Panc1 (cell line): ENCODE measurements at regions not wholly inside any gene's neighbourhood (a gene's known extent, or its start where the extent isn't known, plus 50 kb on each side); places are given as distances from the start of the nearest gene placed in this dataset.

ENCODE experiments used
- ATAC-seq: fragments of 200-7000 bp; cut with Tn5 transposase; 2 replicates; pipeline ENCODE4 v1.9.1; 2020; ENCODE audit warnings: mild to moderate bottlenecking, moderate library complexity
- BruUV-seq: library from RNA; stranded (reverse); fragments of 400-500 nt; replicated peaks from 2 replicates; lab custom pipeline; 2021; lab: Mats Ljungman, UMichigan
- CTCF ChIA-PET: fragments of 300-600 bp; sonication (Branson Sonifier 250); formaldehyde crosslinking; loops from one replicate; lab custom pipeline; 2022; ENCODE audit warnings: antibody characterized with exemption; lab: Charles Lee
- POLR2A ChIA-PET: fragments of 300-600 bp; sonication (Branson Sonifier 250); formaldehyde crosslinking; loops from one replicate; lab custom pipeline; 2022; ENCODE audit warnings: antibody characterized with exemption; lab: Charles Lee
- DNase-seq: peaks from one replicate; pipeline ENCODE4 v3.0.0-alpha.2; 2010; ENCODE audit warnings: low read depth, low spot score
- H3K27ac ChIP-seq: 2 replicates; pipeline ENCODE4 v1.5.1; 2011; ENCODE audit warnings: mild to moderate bottlenecking, low read length, inconsistent platforms
- H3K27me3 ChIP-seq: fragments of 200-500 bp; sonication (Bioruptor generic); 2 replicates; pipeline ENCODE4 v1.6.0; 2014; ENCODE audit warnings: low read length, inconsistent platforms; ENCODE audit not compliant: control insufficient read depth, insufficient read depth
- H3K36me3 ChIP-seq: fragments of 200-500 bp; sonication (Bioruptor generic); 2 replicates; pipeline ENCODE4 v1.5.1; 2014; ENCODE audit warnings: inconsistent platforms, mild to moderate bottlenecking, low read length, moderate library complexity; ENCODE audit not compliant: control insufficient read depth, insufficient read depth
- H3K4me1 ChIP-seq: 2 replicates; pipeline ENCODE4 v1.5.1; 2011; ENCODE audit warnings: inconsistent platforms, mild to moderate bottlenecking, low read length, moderate library complexity; ENCODE audit not compliant: control insufficient read depth, insufficient read depth
- H3K4me3 ChIP-seq, 2 experiments: 2 replicates each; pipeline ENCODE4 v1.5.1; 2011 to 2012; ENCODE audit warnings: low read depth in 2 of 2, low read length in 2 of 2, mild to moderate bottlenecking in 2 of 2, inconsistent platforms in 1 of 2, moderate library complexity in 1 of 2
- H3K9me3 ChIP-seq: fragments of 200-500 bp; sonication (Bioruptor generic); 2 replicates; pipeline ENCODE4 v1.5.1; 2014; ENCODE audit warnings: low read depth, mild to moderate bottlenecking, inconsistent platforms, low read length, moderate library complexity; ENCODE audit not compliant: control insufficient read depth, insufficient read depth
- POLR2AphosphoS5 ChIP-seq: IDR thresholded peaks from 2 replicates; pipeline ENCODE4 v1.6.1; 2012; ENCODE audit warnings: mild to moderate bottlenecking, low read depth, low read length, moderate library complexity
- SIN3A ChIP-seq: IDR thresholded peaks from 2 replicates; pipeline ENCODE4 v1.6.1; 2012; ENCODE audit warnings: low read depth, mild to moderate bottlenecking, low read length, moderate library complexity, borderline replicate concordance; ENCODE audit not compliant: insufficient read depth
- TCF7L2 ChIP-seq: IDR thresholded peaks from 2 replicates; pipeline ENCODE4 v1.6.1; 2011; ENCODE audit warnings: mild to moderate bottlenecking, low read depth, low read length, inconsistent platforms
- in situ Hi-C: cut with HindIII; loops from 2 replicates; pipeline ENCODE4 v1.10.0; 2016; ENCODE audit warnings: low sequenced_read_pairs, low pct_unique_long_range_greater_than_20kb
- intact Hi-C: fragments of 100-400 bp; cut with micrococcal nuclease; formaldehyde crosslinking; loops from one replicate; pipeline ENCODE4 v1.10.0; 2022; ENCODE audit not compliant: unreplicated experiment
- TF ChIP-seq, protein P1 (sequence below): fragments of 450-650 bp; IDR thresholded peaks from 2 replicates; pipeline ENCODE4 v1.5.1; 2017; ENCODE audit warnings: mild to moderate bottlenecking
- TF ChIP-seq, protein P2 (sequence below), 2 experiments: IDR thresholded peaks; 2 replicates each; pipeline ENCODE4 v1.6.1; 2011 to 2012; ENCODE audit warnings: low read depth in 2 of 2, control low read depth in 1 of 2, low read length in 1 of 2, mild to moderate bottlenecking in 1 of 2, moderate library complexity in 1 of 2; ENCODE audit not compliant: insufficient read depth in 1 of 2

DNA sequence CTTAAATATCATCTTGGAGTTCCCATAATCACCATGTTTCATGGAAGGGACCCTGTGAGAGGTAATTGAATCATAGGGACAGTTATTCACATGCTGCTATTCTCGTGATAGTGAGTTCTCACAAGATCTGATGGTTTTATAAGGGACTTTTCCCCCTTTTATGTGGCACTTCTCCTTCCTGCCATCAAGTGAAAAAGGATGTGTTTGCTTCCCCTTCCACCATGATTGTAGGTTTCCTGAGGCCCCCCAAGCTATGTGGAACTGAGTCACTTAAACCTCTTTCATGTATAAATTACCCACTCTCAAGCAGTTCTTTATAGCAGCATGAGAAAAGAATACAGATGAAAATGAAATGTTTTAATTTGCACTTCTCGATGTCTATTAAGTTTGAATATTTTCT lies 112.0 kb downstream of the ZNF648 start:
- Histone ChIP-seq H3K9me3 (no peaks in the 10 kb centered on the region), H3K27me3 (no peaks in the 10 kb centered on the region), H3K36me3 (no peaks in the 10 kb centered on the region), H3K27ac (no peak overlapping the region), H3K4me3 (no peak overlapping the region), H3K4me1 (no peaks in the 10 kb centered on the region)
- no TSS peak for BruUV-seq
- no peak for DNase-seq
- CTCF ChIA-PET: no interaction called here
- intact Hi-C loops: no loop called here
- in situ Hi-C loops: no loop called here
- TF ChIP-seq, protein P1, sequence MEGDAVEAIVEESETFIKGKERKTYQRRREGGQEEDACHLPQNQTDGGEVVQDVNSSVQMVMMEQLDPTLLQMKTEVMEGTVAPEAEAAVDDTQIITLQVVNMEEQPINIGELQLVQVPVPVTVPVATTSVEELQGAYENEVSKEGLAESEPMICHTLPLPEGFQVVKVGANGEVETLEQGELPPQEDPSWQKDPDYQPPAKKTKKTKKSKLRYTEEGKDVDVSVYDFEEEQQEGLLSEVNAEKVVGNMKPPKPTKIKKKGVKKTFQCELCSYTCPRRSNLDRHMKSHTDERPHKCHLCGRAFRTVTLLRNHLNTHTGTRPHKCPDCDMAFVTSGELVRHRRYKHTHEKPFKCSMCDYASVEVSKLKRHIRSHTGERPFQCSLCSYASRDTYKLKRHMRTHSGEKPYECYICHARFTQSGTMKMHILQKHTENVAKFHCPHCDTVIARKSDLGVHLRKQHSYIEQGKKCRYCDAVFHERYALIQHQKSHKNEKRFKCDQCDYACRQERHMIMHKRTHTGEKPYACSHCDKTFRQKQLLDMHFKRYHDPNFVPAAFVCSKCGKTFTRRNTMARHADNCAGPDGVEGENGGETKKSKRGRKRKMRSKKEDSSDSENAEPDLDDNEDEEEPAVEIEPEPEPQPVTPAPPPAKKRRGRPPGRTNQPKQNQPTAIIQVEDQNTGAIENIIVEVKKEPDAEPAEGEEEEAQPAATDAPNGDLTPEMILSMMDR: no peak
- TF ChIP-seq TCF7L2 (no peak), SIN3A (no peak), POLR2AphosphoS5 (no peak)
- TF ChIP-seq, protein P2, sequence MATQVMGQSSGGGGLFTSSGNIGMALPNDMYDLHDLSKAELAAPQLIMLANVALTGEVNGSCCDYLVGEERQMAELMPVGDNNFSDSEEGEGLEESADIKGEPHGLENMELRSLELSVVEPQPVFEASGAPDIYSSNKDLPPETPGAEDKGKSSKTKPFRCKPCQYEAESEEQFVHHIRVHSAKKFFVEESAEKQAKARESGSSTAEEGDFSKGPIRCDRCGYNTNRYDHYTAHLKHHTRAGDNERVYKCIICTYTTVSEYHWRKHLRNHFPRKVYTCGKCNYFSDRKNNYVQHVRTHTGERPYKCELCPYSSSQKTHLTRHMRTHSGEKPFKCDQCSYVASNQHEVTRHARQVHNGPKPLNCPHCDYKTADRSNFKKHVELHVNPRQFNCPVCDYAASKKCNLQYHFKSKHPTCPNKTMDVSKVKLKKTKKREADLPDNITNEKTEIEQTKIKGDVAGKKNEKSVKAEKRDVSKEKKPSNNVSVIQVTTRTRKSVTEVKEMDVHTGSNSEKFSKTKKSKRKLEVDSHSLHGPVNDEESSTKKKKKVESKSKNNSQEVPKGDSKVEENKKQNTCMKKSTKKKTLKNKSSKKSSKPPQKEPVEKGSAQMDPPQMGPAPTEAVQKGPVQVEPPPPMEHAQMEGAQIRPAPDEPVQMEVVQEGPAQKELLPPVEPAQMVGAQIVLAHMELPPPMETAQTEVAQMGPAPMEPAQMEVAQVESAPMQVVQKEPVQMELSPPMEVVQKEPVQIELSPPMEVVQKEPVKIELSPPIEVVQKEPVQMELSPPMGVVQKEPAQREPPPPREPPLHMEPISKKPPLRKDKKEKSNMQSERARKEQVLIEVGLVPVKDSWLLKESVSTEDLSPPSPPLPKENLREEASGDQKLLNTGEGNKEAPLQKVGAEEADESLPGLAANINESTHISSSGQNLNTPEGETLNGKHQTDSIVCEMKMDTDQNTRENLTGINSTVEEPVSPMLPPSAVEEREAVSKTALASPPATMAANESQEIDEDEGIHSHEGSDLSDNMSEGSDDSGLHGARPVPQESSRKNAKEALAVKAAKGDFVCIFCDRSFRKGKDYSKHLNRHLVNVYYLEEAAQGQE (IDR thresholded peaks at IDR 0.05; ENCODE audit: insufficient read depth in 1 of 2, low read depth in 2 of 2, low read length in 1 of 2): no peak
- ATAC-seq: no peak
- POLR2A ChIA-PET: no interaction called here

DNA sequence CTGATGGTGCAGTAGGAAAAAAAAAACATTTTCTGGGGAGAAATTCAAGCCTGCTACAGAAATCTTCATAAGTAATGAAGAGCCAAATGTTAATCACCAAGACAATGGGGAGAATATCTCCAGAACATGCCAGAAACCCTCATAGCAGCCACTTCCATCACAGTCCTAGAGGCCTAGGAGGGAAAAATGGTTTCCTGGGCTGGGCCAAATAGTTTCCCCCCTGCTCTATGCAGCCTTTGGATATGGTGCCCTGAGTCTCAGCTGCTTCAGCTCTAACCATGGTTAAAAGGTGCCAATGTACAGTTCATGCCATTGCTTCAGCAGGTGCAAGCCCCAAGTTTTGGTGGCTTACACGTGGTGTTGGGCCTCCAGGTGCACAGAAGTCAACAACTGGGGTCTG lies 113.1 kb downstream of the ZNF648 start:
- Histone ChIP-seq H3K4me3 (no peak overlapping the region), H3K4me1 (no peaks in the 10 kb centered on the region), H3K9me3 (no peaks in the 10 kb centered on the region), H3K36me3 (no peaks in the 10 kb centered on the region), H3K27me3 (no peaks in the 10 kb centered on the region), H3K27ac (no peak overlapping the region)
- ChIA-PET POLR2A (no interaction called here), CTCF (no interaction called here)
- intact Hi-C loops (no loop called here), in situ Hi-C loops (no loop called here)
- TF ChIP-seq TCF7L2 (no peak), SIN3A (no peak), POLR2AphosphoS5 (no peak)
- TF ChIP-seq, protein P1: no peak
- TF ChIP-seq, protein P2 (IDR thresholded peaks at IDR 0.05; ENCODE audit: insufficient read depth in 1 of 2, low read depth in 2 of 2, low read length in 1 of 2): no peak
- no peak for ATAC-seq
- no peak for DNase-seq
- no TSS peak for BruUV-seq
